IMR-90 (cell line): ENCODE measurements at regions not wholly inside any gene's neighbourhood (a gene's known extent, or its start where the extent isn't known, plus 50 kb on each side); places are given as distances from the start of the nearest gene placed in this dataset.
A peak's percentile ranks its signal among the peaks of the same experiment; 100 is the strongest.

Experiments used
- ATAC-seq: fragments of 200-7000 bp; cut with Tn5 transposase; 2 replicates; pipeline ENCODE4 v1.9.1; 2020; ENCODE audit warnings: low read depth, mild to moderate bottlenecking, moderate library complexity
- BruUV-seq: library from RNA; stranded (reverse); fragments of 400-500 nt; replicated peaks from 2 replicates; lab custom pipeline; 2021; lab: Mats Ljungman, UMichigan
- CTCF ChIA-PET: fragments of 300-600 bp; formaldehyde crosslinking; extraction: SDS; loops from one replicate; lab custom pipeline; 2021; ENCODE audit warnings: antibody characterized with exemption; lab: Yijun Ruan, JAX
- POLR2A ChIA-PET: fragments of 300-600 bp; sonication (Branson Sonifier 250); formaldehyde crosslinking; loops from one replicate; lab custom pipeline; 2022; ENCODE audit warnings: antibody characterized with exemption; ENCODE audit not compliant: unreplicated experiment; lab: Charles Lee
- DNase-seq: peaks from one replicate; pipeline ENCODE4 v3.0.0; 2013
- H2AFZ ChIP-seq: replicated peaks from 2 replicates; pipeline ENCODE3; 2013; ENCODE audit warnings: low read length, mild to moderate bottlenecking; ENCODE audit not compliant: poor library complexity
- H2AK5ac ChIP-seq: 2 replicates; pipeline ENCODE4 v1.6.1; 2013; ENCODE audit warnings: low read depth, low read length, inconsistent platforms
- H2AK9ac ChIP-seq: replicated peaks from 2 replicates; pipeline ENCODE3; 2013; ENCODE audit warnings: mild to moderate bottlenecking, low read depth, low read length, moderate library complexity; ENCODE audit not compliant: poor library complexity
- H2BK120ac ChIP-seq: 2 replicates; pipeline ENCODE4 v1.6.1; 2013; ENCODE audit warnings: low read depth, low read length, inconsistent platforms
- H2BK15ac ChIP-seq: 3 replicates; pipeline ENCODE4 v1.6.1; 2013; ENCODE audit warnings: low read depth, low read length, inconsistent platforms
- H2BK20ac ChIP-seq: 2 replicates; pipeline ENCODE4 v1.6.1; 2013; ENCODE audit warnings: low read depth, mild to moderate bottlenecking, inconsistent platforms, low read length, moderate library complexity
- H2BK5ac ChIP-seq: 2 replicates; pipeline ENCODE4 v1.6.1; 2013; ENCODE audit warnings: mild to moderate bottlenecking, low read depth, low read length, inconsistent platforms; ENCODE audit not compliant: poor library complexity, severe bottlenecking
- H3K14ac ChIP-seq: replicated peaks from 2 replicates; pipeline ENCODE4 v1.6.1; 2013; ENCODE audit warnings: low read depth, low read length, inconsistent platforms
- H3K18ac ChIP-seq: 2 replicates; pipeline ENCODE4 v1.6.1; 2013; ENCODE audit warnings: low read depth, low read length, control low read depth
- H3K23ac ChIP-seq: 2 replicates; pipeline ENCODE4 v1.6.1; 2013; ENCODE audit warnings: low read depth, low read length, inconsistent platforms
- H3K27ac ChIP-seq: 2 replicates; pipeline ENCODE4 v1.5.1; 2013; ENCODE audit warnings: mild to moderate bottlenecking, control low read depth, low read length; ENCODE audit not compliant: insufficient read depth
- H3K27me3 ChIP-seq: 2 replicates; pipeline ENCODE4 v1.6.1; 2013; ENCODE audit warnings: low read length; ENCODE audit not compliant: control insufficient read depth, insufficient read depth
- H3K36me3 ChIP-seq: 2 replicates; pipeline ENCODE4 v1.6.1; 2013; ENCODE audit warnings: low read length, mixed read lengths; ENCODE audit not compliant: control insufficient read depth, insufficient read depth
- H3K4ac ChIP-seq: 2 replicates; pipeline ENCODE4 v1.6.1; 2013; ENCODE audit warnings: low read depth, low read length, inconsistent platforms
- H3K4me1 ChIP-seq: 2 replicates; pipeline ENCODE4 v1.6.1; 2013; ENCODE audit warnings: low read length, mixed read lengths; ENCODE audit not compliant: control insufficient read depth, insufficient read depth
- H3K4me2 ChIP-seq: 2 replicates; pipeline ENCODE4 v1.6.1; 2013; ENCODE audit warnings: low read depth, mild to moderate bottlenecking, control low read depth, low read length, moderate library complexity
- H3K4me3 ChIP-seq: 2 replicates; pipeline ENCODE4 v1.5.1; 2013; ENCODE audit warnings: low read depth, mild to moderate bottlenecking, control low read depth, low read length, moderate library complexity; ENCODE audit not compliant: insufficient read depth
- H3K56ac ChIP-seq: 2 replicates; pipeline ENCODE4 v1.6.1; 2013; ENCODE audit warnings: low read length, inconsistent platforms; ENCODE audit not compliant: insufficient read depth; ENCODE audit errors: extremely low read depth
- H3K79me1 ChIP-seq, 2 experiments: 2 replicates each; pipeline ENCODE4 v1.6.1; 2013; ENCODE audit warnings: low read length in 2 of 2, inconsistent platforms in 1 of 2, low read depth in 1 of 2
- H3K9ac ChIP-seq: 2 replicates; pipeline ENCODE4 v1.6.1; 2013; ENCODE audit warnings: low read depth, low read length, control low read depth
- H3K9me1 ChIP-seq: 2 replicates; pipeline ENCODE4 v1.6.1; 2013; ENCODE audit warnings: low read length, inconsistent platforms; ENCODE audit not compliant: insufficient read depth
- H3K9me3 ChIP-seq: 2 replicates; pipeline ENCODE4 v1.6.1; 2013; ENCODE audit warnings: low read length; ENCODE audit not compliant: control insufficient read depth, insufficient read depth
- H4K20me1 ChIP-seq: 2 replicates; pipeline ENCODE4 v1.6.1; 2013; ENCODE audit warnings: low read length, inconsistent platforms; ENCODE audit not compliant: insufficient read depth
- H4K5ac ChIP-seq: 2 replicates; pipeline ENCODE4 v1.6.1; 2013; ENCODE audit warnings: mild to moderate bottlenecking, low read depth, low read length, control low read depth
- H4K8ac ChIP-seq, 2 experiments: 2 replicates each; pipeline ENCODE4 v1.6.1; 2013; ENCODE audit warnings: low read depth in 2 of 2, low read length in 2 of 2, control low read depth in 1 of 2, inconsistent platforms in 1 of 2
- H4K91ac ChIP-seq: 2 replicates; pipeline ENCODE4 v1.6.1; 2013; ENCODE audit warnings: low read depth, low read length, inconsistent platforms; ENCODE audit not compliant: insufficient read depth
- MXI1 ChIP-seq: IDR thresholded peaks from 2 replicates; pipeline ENCODE4 v1.6.1; 2012; ENCODE audit warnings: low read depth, mild to moderate bottlenecking, low read length, moderate library complexity, borderline replicate concordance
- WGBS, 2 experiments: methylation state at CpG; one replicate each; pipeline versions ENCODE4 v1.1.5 to v1.1.7; 2013; ENCODE audit warnings: missing lambda C conversion rate in 2 of 2; ENCODE audit not compliant: insufficient read length in 1 of 2; ENCODE audit errors: extremely low coverage in 2 of 2; 5-methylcytosine and 5-hydroxymethylcytosine counted together
- dilution Hi-C: fragments of 300-500 bp; cut with HindIII; formaldehyde crosslinking; loops from one replicate; pipeline ENCODE4 v1.14.3; 2018; ENCODE audit warnings: low sequenced_read_pairs; ENCODE audit not compliant: unreplicated experiment
- in situ Hi-C: fragments of 300-500 bp; cut with MboI; formaldehyde crosslinking; loops from 3 replicates; pipeline ENCODE4 v1.14.3; 2019; ENCODE audit warnings: low sequenced_read_pairs, inconsistent platforms, mixed read lengths
- intact Hi-C: fragments of 100-400 bp; cut with micrococcal nuclease; formaldehyde crosslinking; loops from 2 replicates; pipeline ENCODE4 v1.10.0; 2022

DNA sequence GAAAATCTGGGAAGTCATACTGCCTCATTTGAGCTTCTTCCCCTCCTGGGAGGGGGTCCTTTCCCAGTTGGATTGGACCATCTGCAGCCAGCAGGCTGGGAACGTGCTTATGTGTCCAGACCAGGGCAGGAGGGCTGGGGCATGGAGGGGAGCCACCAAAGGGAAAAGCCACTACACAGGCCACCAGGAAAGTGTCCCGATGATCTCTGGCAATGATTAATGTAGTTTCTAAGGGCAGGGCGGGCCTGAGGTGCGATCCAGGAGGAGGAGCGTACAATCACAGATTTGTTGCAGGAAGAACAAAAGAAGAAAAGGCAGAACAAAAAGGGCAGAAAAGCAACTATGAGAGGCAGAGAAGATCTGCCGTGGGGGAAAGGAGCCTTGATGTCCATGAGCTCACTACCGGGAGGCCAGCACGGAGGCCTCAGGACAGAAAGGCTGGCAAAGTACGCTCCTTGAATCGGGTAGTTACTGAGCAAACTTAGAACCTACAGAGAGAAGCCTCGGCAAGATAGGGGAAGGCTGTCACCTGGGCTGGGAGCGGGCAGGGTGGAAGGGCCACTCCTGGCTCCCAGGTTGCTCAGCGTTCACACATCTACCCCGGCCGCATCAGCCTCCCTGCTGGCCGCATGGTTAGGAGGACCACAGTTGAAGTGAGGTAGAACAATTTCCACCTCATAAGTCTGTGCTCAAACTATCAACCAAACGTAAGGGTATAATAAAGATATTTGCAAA, 79.5 kb upstream of the PCSK6 start:
- in situ Hi-C loops, result no loop called here
- Histone ChIP-seq H4K5ac (no peak overlapping the region), H3K18ac (no peak overlapping the region), H4K8ac (no peak overlapping the region), H4K20me1 (no peaks in the 10 kb centered on the region), H2BK20ac (no peak overlapping the region), H2BK5ac (no peak overlapping the region), H3K23ac (no peak overlapping the region), H3K4me1 (no peaks in the 10 kb centered on the region), H3K14ac (no peak overlapping the region), H2AK5ac (no peak overlapping the region), H2AK9ac (peak overlapping the region; percentile 13), H3K27me3 (peaks cover 14% of the 10 kb centered on the region), H3K79me1 (no peaks in the 10 kb centered on the region), H4K91ac (no peak overlapping the region), H3K36me3 (no peaks in the 10 kb centered on the region), H3K4me2 (no peak overlapping the region), H2AFZ (no peak overlapping the region), H2BK15ac (no peak overlapping the region), H3K9me1 (no peaks in the 10 kb centered on the region), H3K56ac (no peak overlapping the region), H3K9me3 (no peaks in the 10 kb centered on the region; the same call in 1 of the 2 replicates), H3K27ac (no peak overlapping the region), H3K9ac (no peak overlapping the region), H3K4ac (no peak overlapping the region), H2BK120ac (no peak overlapping the region), H3K4me3 (no peak overlapping the region)
- DNase-seq, result no peak
- intact Hi-C loops, result no loop called here
- no peak for ATAC-seq
- no peak for TF ChIP-seq MXI1
- ChIA-PET POLR2A (no interaction called here), CTCF (no interaction called here)
- dilution Hi-C loops, result no loop called here
- WGBS, 2 experiments, result no CpG with 5 or more reads among the region's 17 CpGs
- BruUV-seq, result no TSS peak
